CD8-positive, alpha-beta memory T cell (primary cell): ENCODE measurements at regions not wholly inside any gene's neighbourhood (a gene's known extent, or its start where the extent isn't known, plus 50 kb on each side); places are given as distances from the start of the nearest gene placed in this dataset.

Source experiments
- CTCF ChIA-PET: fragments of 350-600 bp; sonication (Branson Sonifier 250); formaldehyde crosslinking; loops from one replicate; lab custom pipeline; 2021; ENCODE audit warnings: antibody characterized with exemption; lab: Charles Lee
- POLR2A ChIA-PET: fragments of 350-600 bp; sonication (Branson Sonifier 250); formaldehyde crosslinking; loops from one replicate; lab custom pipeline; 2021; ENCODE audit warnings: antibody characterized with exemption; lab: Charles Lee
- DNase-seq, 5 donors: peaks; one replicate each; pipeline versions ENCODE4 v3.0.0 to v3.0.0-alpha.2; 2020 to 2022; ENCODE audit warnings: mixed read lengths in 1 of 5
- H3K27ac ChIP-seq: one replicate; pipeline ENCODE4 v1.7.0; 2013; ENCODE audit warnings: low read depth, mild to moderate bottlenecking, low read length, moderate library complexity
- H3K27me3 ChIP-seq: 2 replicates; pipeline ENCODE4 v1.7.0; 2013; ENCODE audit warnings: low read length, mild to moderate bottlenecking; ENCODE audit not compliant: insufficient read depth, poor library complexity, severe bottlenecking
- H3K36me3 ChIP-seq: 2 replicates; pipeline ENCODE4 v1.7.0; 2013; ENCODE audit warnings: mild to moderate bottlenecking, low read length, moderate library complexity; ENCODE audit not compliant: insufficient read depth
- H3K4me1 ChIP-seq: 2 replicates; pipeline ENCODE4 v1.7.0; 2013; ENCODE audit warnings: mild to moderate bottlenecking, low read length, moderate library complexity; ENCODE audit not compliant: insufficient read depth
- H3K4me3 ChIP-seq: 2 replicates; pipeline ENCODE4 v1.7.0; 2013; ENCODE audit warnings: mild to moderate bottlenecking, low read length
- H3K9me3 ChIP-seq: 2 replicates; pipeline ENCODE4 v1.7.0; 2013; ENCODE audit warnings: mild to moderate bottlenecking, low read length
- H3K27ac Mint-ChIP-seq, 8 donors: one replicate each; pipeline ENCODE4 v1.8.0; 2020 to 2021; ENCODE audit warnings: mixed read lengths in 8 of 8, mild to moderate bottlenecking in 6 of 8, inconsistent platforms in 3 of 8, moderate library complexity in 3 of 8
- H3K27me3 Mint-ChIP-seq, 2 donors: one replicate each; pipeline ENCODE4 v1.8.0; 2020 to 2021; ENCODE audit warnings: mixed read lengths in 2 of 2, mild to moderate bottlenecking in 1 of 2, moderate library complexity in 1 of 2
- H3K36me3 Mint-ChIP-seq, 3 donors: one replicate each; pipeline ENCODE4 v1.8.0; 2020 to 2021; ENCODE audit warnings: mixed read lengths in 3 of 3, inconsistent platforms in 1 of 3, mild to moderate bottlenecking in 1 of 3
- H3K4me1 Mint-ChIP-seq, 3 donors: one replicate each; pipeline ENCODE4 v1.8.0; 2020 to 2021; ENCODE audit warnings: mixed read lengths in 3 of 3, inconsistent platforms in 1 of 3, mild to moderate bottlenecking in 1 of 3
- H3K4me3 Mint-ChIP-seq, 7 donors: one replicate each; pipeline ENCODE4 v1.8.0; 2020 to 2021; ENCODE audit warnings: mixed read lengths in 7 of 7, mild to moderate bottlenecking in 6 of 7, moderate library complexity in 4 of 7, inconsistent platforms in 2 of 7
- H3K9me3 Mint-ChIP-seq, 5 donors: one replicate each; pipeline ENCODE4 v1.8.0; 2020 to 2022; ENCODE audit warnings: mixed read lengths in 5 of 5, mild to moderate bottlenecking in 3 of 5, moderate library complexity in 2 of 5, inconsistent platforms in 1 of 5

- Mint-ChIP-seq H3K27ac (no peak overlapping the region), H3K4me3 (no peak overlapping the region), H3K36me3 (no peaks in the 10 kb centered on the region), H3K27me3 (no peaks in the 10 kb centered on the region), H3K4me1 (no peaks in the 10 kb centered on the region), H3K9me3 (peaks cover 0 to 3% (median 0%) of the 10 kb centered on the region in 5 donors)
- CTCF ChIA-PET: interaction anchor here (0.9 kb wide), 1 partner anchor 18 kb away, joined by 4 read pairs; no protein-coding TSS in a partner anchor
- POLR2A ChIA-PET: no interaction called here
- no peaks in the 10 kb centered on the region for H3K4me1 ChIP-seq
- H3K36me3 ChIP-seq: no peaks in the 10 kb centered on the region
- no peak for DNase-seq
- no peaks in the 10 kb centered on the region for H3K9me3 ChIP-seq
- no peak overlapping the region for H3K4me3 ChIP-seq
- no peaks in the 10 kb centered on the region for H3K27me3 ChIP-seq
- no peak overlapping the region for H3K27ac ChIP-seq
Measured at GRCh38 chr6:22010102-22010501, 286.7 kb downstream of the PRL start.

GRCh38 chr6:22015216-22015615, 281.6 kb downstream of the PRL start:
- Histone ChIP-seq H3K4me3 (no peak overlapping the region), H3K9me3 (no peaks in the 10 kb centered on the region), H3K27ac (no peak overlapping the region), H3K4me1 (no peaks in the 10 kb centered on the region), H3K27me3 (no peaks in the 10 kb centered on the region), H3K36me3 (no peaks in the 10 kb centered on the region)
- ChIA-PET POLR2A (no interaction called here), CTCF (no interaction called here)
- DNase-seq: no peak
- Mint-ChIP-seq H3K27me3 (no peaks in the 10 kb centered on the region), H3K9me3 (peaks cover 0 to 3% (median 0%) of the 10 kb centered on the region in 5 donors), H3K4me3 (no peak overlapping the region), H3K36me3 (no peaks in the 10 kb centered on the region), H3K4me1 (no peaks in the 10 kb centered on the region), H3K27ac (no peak overlapping the region)

- no peaks in the 10 kb centered on the region for H3K4me1 ChIP-seq
- Mint-ChIP-seq H3K9me3 (peaks cover 0 to 3% (median 0%) of the 10 kb centered on the region in 5 donors), H3K36me3 (no peaks in the 10 kb centered on the region), H3K27ac (no peak overlapping the region), H3K4me3 (no peak overlapping the region), H3K4me1 (no peaks in the 10 kb centered on the region), H3K27me3 (no peaks in the 10 kb centered on the region)
- CTCF ChIA-PET: no interaction called here
- H3K4me3 ChIP-seq: no peak overlapping the region
- H3K36me3 ChIP-seq: no peaks in the 10 kb centered on the region
- POLR2A ChIA-PET: no interaction called here
- DNase-seq: no peak
- H3K9me3 ChIP-seq: no peaks in the 10 kb centered on the region
- H3K27ac ChIP-seq: no peak overlapping the region
- no peaks in the 10 kb centered on the region for H3K27me3 ChIP-seq
Measured at GRCh38 chr6:22015944-22016343, 280.9 kb downstream of the PRL start.

GRCh38 chr6:22017272-22017671, 279.6 kb downstream of the PRL start:
- no peak overlapping the region for H3K27ac ChIP-seq
- Mint-ChIP-seq H3K4me1 (no peaks in the 10 kb centered on the region), H3K4me3 (no peak overlapping the region), H3K27ac (no peak overlapping the region), H3K36me3 (no peaks in the 10 kb centered on the region), H3K27me3 (no peaks in the 10 kb centered on the region), H3K9me3 (peaks cover 0 to 3% (median 0%) of the 10 kb centered on the region in 5 donors)
- H3K9me3 ChIP-seq: no peaks in the 10 kb centered on the region
- no peaks in the 10 kb centered on the region for H3K27me3 ChIP-seq
- ChIA-PET CTCF (no interaction called here), POLR2A (no interaction called here)
- H3K36me3 ChIP-seq: no peaks in the 10 kb centered on the region
- H3K4me1 ChIP-seq: no peaks in the 10 kb centered on the region
- H3K4me3 ChIP-seq: no peak overlapping the region
- DNase-seq: no peak

- no peaks in the 10 kb centered on the region for H3K27me3 ChIP-seq
- Mint-ChIP-seq H3K9me3 (peaks cover 0 to 6% (median 0%) of the 10 kb centered on the region in 5 donors), H3K4me3 (no peak overlapping the region), H3K36me3 (no peaks in the 10 kb centered on the region), H3K4me1 (no peaks in the 10 kb centered on the region), H3K27me3 (no peaks in the 10 kb centered on the region), H3K27ac (no peak overlapping the region)
- H3K36me3 ChIP-seq: no peaks in the 10 kb centered on the region
- CTCF ChIA-PET: no interaction called here
- H3K4me1 ChIP-seq: no peaks in the 10 kb centered on the region
- no peaks in the 10 kb centered on the region for H3K9me3 ChIP-seq
- H3K27ac ChIP-seq: no peak overlapping the region
- POLR2A ChIA-PET: no interaction called here
- DNase-seq: no peak
- H3K4me3 ChIP-seq: no peak overlapping the region
Measured at GRCh38 chr6:22017766-22018165, 279.1 kb downstream of the PRL start.

- H3K4me3 Mint-ChIP-seq: no peak overlapping the region
- no peak overlapping the region for H3K27ac ChIP-seq
- ChIA-PET CTCF (no interaction called here), POLR2A (no interaction called here)
- no peak overlapping the region for H3K4me3 ChIP-seq
- no peaks in the 10 kb centered on the region for H3K4me1 Mint-ChIP-seq
- no peak for DNase-seq
- H3K36me3 ChIP-seq: no peaks in the 10 kb centered on the region
- no peaks in the 10 kb centered on the region for H3K27me3 ChIP-seq
- H3K27ac Mint-ChIP-seq: no peak overlapping the region
- H3K36me3 Mint-ChIP-seq: no peaks in the 10 kb centered on the region
- H3K9me3 Mint-ChIP-seq: peaks cover 0 to 5% (median 2%) of the 10 kb centered on the region in 5 donors
- H3K9me3 ChIP-seq: no peaks in the 10 kb centered on the region
- H3K4me1 ChIP-seq: no peaks in the 10 kb centered on the region
- H3K27me3 Mint-ChIP-seq: no peaks in the 10 kb centered on the region
Measured at GRCh38 chr6:22019857-22020256, 277.0 kb downstream of the PRL start.

GRCh38 chr6:22020299-22021003, 276.4 kb downstream of the PRL start:
- no peaks in the 10 kb centered on the region for H3K4me1 ChIP-seq
- H3K27ac Mint-ChIP-seq: no peak overlapping the region
- H3K36me3 ChIP-seq: no peaks in the 10 kb centered on the region
- ChIA-PET POLR2A (no interaction called here), CTCF (no interaction called here)
- no peak overlapping the region for H3K4me3 ChIP-seq
- no peaks in the 10 kb centered on the region for H3K27me3 Mint-ChIP-seq
- H3K27ac ChIP-seq: no peak overlapping the region
- H3K9me3 Mint-ChIP-seq: peaks cover 0 to 5% (median 2%) of the 10 kb centered on the region in 5 donors
- no peak for DNase-seq
- H3K9me3 ChIP-seq: no peaks in the 10 kb centered on the region
- H3K36me3 Mint-ChIP-seq: no peaks in the 10 kb centered on the region
- no peak overlapping the region for H3K4me3 Mint-ChIP-seq
- H3K4me1 Mint-ChIP-seq: no peaks in the 10 kb centered on the region
- H3K27me3 ChIP-seq: no peaks in the 10 kb centered on the region

- Histone ChIP-seq H3K9me3 (no peaks in the 10 kb centered on the region), H3K27me3 (no peaks in the 10 kb centered on the region), H3K4me3 (no peak overlapping the region), H3K4me1 (no peaks in the 10 kb centered on the region), H3K36me3 (no peaks in the 10 kb centered on the region), H3K27ac (no peak overlapping the region)
- H3K4me1 Mint-ChIP-seq: peaks cover 0 to 5% (median 0%) of the 10 kb centered on the region in 3 donors
- H3K27me3 Mint-ChIP-seq: no peaks in the 10 kb centered on the region
- peaks cover 0 to 5% (median 2%) of the 10 kb centered on the region in 5 donors for H3K9me3 Mint-ChIP-seq
- no peak overlapping the region for H3K27ac Mint-ChIP-seq
- ChIA-PET POLR2A (no interaction called here), CTCF (no interaction called here)
- DNase-seq: no peak
- no peak overlapping the region for H3K4me3 Mint-ChIP-seq
- H3K36me3 Mint-ChIP-seq: no peaks in the 10 kb centered on the region
Measured at GRCh38 chr6:22021966-22022365, 274.9 kb downstream of the PRL start.
